ENCODE measurements at regions not wholly inside any gene's neighbourhood (a gene's known extent, or its start where the extent isn't known, plus 50 kb on each side); places are given as distances from the start of the nearest gene placed in this dataset.

- CTCF ChIA-PET, result no interaction called here
- no peaks in the 10 kb centered on the region for H3K27me3 ChIP-seq (ENCODE audit: insufficient read depth, low read length, poor library complexity, severe bottlenecking)
- no peak overlapping the region for H3K4me3 ChIP-seq (ENCODE audit: low read length)
- H3K4me1 ChIP-seq (ENCODE audit: insufficient read depth, low read length), result no peaks in the 10 kb centered on the region
- Mint-ChIP-seq H3K27me3 (peaks cover 4 to 14% of the 10 kb centered on the region in 2 donors), H3K4me1 (no peaks in the 10 kb centered on the region), H3K9me3 (peaks cover 0 to 6% (median 4%) of the 10 kb centered on the region in 5 donors), H3K4me3 (no peak overlapping the region), H3K36me3 (no peaks in the 10 kb centered on the region), H3K27ac (no peak overlapping the region)
- POLR2A ChIA-PET, result no interaction called here
- H3K36me3 ChIP-seq (ENCODE audit: insufficient read depth, low read length), result no peaks in the 10 kb centered on the region
- DNase-seq, result no peak
- H3K27ac ChIP-seq (ENCODE audit: low read depth, low read length), result no peak overlapping the region
- no peaks in the 10 kb centered on the region for H3K9me3 ChIP-seq (ENCODE audit: low read length)
Measured at GRCh38 chr3:72231439-72232196, 446.7 kb upstream of the PROK2 start.

- H3K36me3 ChIP-seq (ENCODE audit: insufficient read depth, low read length), result no peaks in the 10 kb centered on the region
- ChIA-PET POLR2A (no interaction called here), CTCF (no interaction called here)
- no peak overlapping the region for H3K27ac ChIP-seq (ENCODE audit: low read depth, low read length)
- no peaks in the 10 kb centered on the region for H3K4me1 ChIP-seq (ENCODE audit: insufficient read depth, low read length)
- peaks cover 3 to 10% (median 6%) of the 10 kb centered on the region in 5 donors for H3K9me3 Mint-ChIP-seq
- no peak overlapping the region for H3K27ac Mint-ChIP-seq
- DNase-seq, result no peak
- no peak overlapping the region for H3K4me3 Mint-ChIP-seq
- H3K27me3 ChIP-seq (ENCODE audit: insufficient read depth, low read length, poor library complexity, severe bottlenecking), result no peaks in the 10 kb centered on the region
- H3K4me3 ChIP-seq (ENCODE audit: low read length), result no peak overlapping the region
- H3K9me3 ChIP-seq (ENCODE audit: low read length), result peaks cover under 1% of the 10 kb centered on the region
- peaks cover 4 to 14% of the 10 kb centered on the region in 2 donors for H3K27me3 Mint-ChIP-seq
- no peaks in the 10 kb centered on the region for H3K36me3 Mint-ChIP-seq
- no peaks in the 10 kb centered on the region for H3K4me1 Mint-ChIP-seq
Measured at GRCh38 chr3:72230774-72231379, 445.9 kb upstream of the PROK2 start.

- H3K27ac ChIP-seq (ENCODE audit: low read depth, low read length), result no peak overlapping the region
- H3K4me3 ChIP-seq (ENCODE audit: low read length), result no peak overlapping the region
- no peak for DNase-seq
- Mint-ChIP-seq H3K27ac (no peak overlapping the region), H3K4me3 (no peak overlapping the region), H3K36me3 (no peaks in the 10 kb centered on the region), H3K4me1 (no peaks in the 10 kb centered on the region), H3K9me3 (peaks cover 12 to 19% (median 14%) of the 10 kb centered on the region in 5 donors), H3K27me3 (peaks cover 4 to 14% of the 10 kb centered on the region in 2 donors)
- CTCF ChIA-PET, result no interaction called here
- POLR2A ChIA-PET, result no interaction called here
- H3K9me3 ChIP-seq (ENCODE audit: low read length), result peaks cover 6% of the 10 kb centered on the region
- H3K27me3 ChIP-seq (ENCODE audit: insufficient read depth, low read length, poor library complexity, severe bottlenecking), result no peaks in the 10 kb centered on the region
- no peaks in the 10 kb centered on the region for H3K4me1 ChIP-seq (ENCODE audit: insufficient read depth, low read length)
- no peaks in the 10 kb centered on the region for H3K36me3 ChIP-seq (ENCODE audit: insufficient read depth, low read length)
Measured at GRCh38 chr3:72229952-72230351, 445.0 kb upstream of the PROK2 start.

- no peaks in the 10 kb centered on the region for H3K36me3 ChIP-seq (ENCODE audit: insufficient read depth, low read length)
- no peak for DNase-seq
- POLR2A ChIA-PET, result no interaction called here
- Mint-ChIP-seq H3K27me3 (peaks cover 4 to 14% of the 10 kb centered on the region in 2 donors), H3K9me3 (peaks cover 20 to 30% (median 23%) of the 10 kb centered on the region in 5 donors), H3K4me3 (no peak overlapping the region), H3K27ac (no peak overlapping the region), H3K4me1 (no peaks in the 10 kb centered on the region), H3K36me3 (no peaks in the 10 kb centered on the region)
- no peaks in the 10 kb centered on the region for H3K4me1 ChIP-seq (ENCODE audit: insufficient read depth, low read length)
- no peak overlapping the region for H3K27ac ChIP-seq (ENCODE audit: low read depth, low read length)
- CTCF ChIA-PET, result no interaction called here
- no peak overlapping the region for H3K4me3 ChIP-seq (ENCODE audit: low read length)
- no peaks in the 10 kb centered on the region for H3K27me3 ChIP-seq (ENCODE audit: insufficient read depth, low read length, poor library complexity, severe bottlenecking)
- peaks cover 6% of the 10 kb centered on the region for H3K9me3 ChIP-seq (ENCODE audit: low read length)
Measured at GRCh38 chr3:72227486-72228070, 442.6 kb upstream of the PROK2 start.

- no peak overlapping the region for H3K4me3 Mint-ChIP-seq
- no peak overlapping the region for H3K4me3 ChIP-seq (ENCODE audit: low read length)
- no peak overlapping the region for H3K27ac Mint-ChIP-seq
- H3K36me3 ChIP-seq (ENCODE audit: insufficient read depth, low read length), result no peaks in the 10 kb centered on the region
- H3K4me1 Mint-ChIP-seq, result no peaks in the 10 kb centered on the region
- H3K27me3 ChIP-seq (ENCODE audit: insufficient read depth, low read length, poor library complexity, severe bottlenecking), result no peaks in the 10 kb centered on the region
- POLR2A ChIA-PET, result no interaction called here
- H3K9me3 ChIP-seq (ENCODE audit: low read length), result peaks cover 6% of the 10 kb centered on the region
- peaks cover 2 to 4% of the 10 kb centered on the region in 2 donors for H3K27me3 Mint-ChIP-seq
- H3K27ac ChIP-seq (ENCODE audit: low read depth, low read length), result no peak overlapping the region
- DNase-seq, result no peak
- H3K4me1 ChIP-seq (ENCODE audit: insufficient read depth, low read length), result no peaks in the 10 kb centered on the region
- H3K36me3 Mint-ChIP-seq, result no peaks in the 10 kb centered on the region
- H3K9me3 Mint-ChIP-seq, result peaks cover 20 to 30% (median 23%) of the 10 kb centered on the region in 5 donors
- CTCF ChIA-PET, result no interaction called here
Measured at GRCh38 chr3:72224804-72225509, 440.0 kb upstream of the PROK2 start.

GRCh38 chr3:72223628-72224027 is 438.7 kb upstream of the PROK2 start:
- no peaks in the 10 kb centered on the region for H3K36me3 ChIP-seq (ENCODE audit: insufficient read depth, low read length)
- H3K27me3 ChIP-seq (ENCODE audit: insufficient read depth, low read length, poor library complexity, severe bottlenecking), result no peaks in the 10 kb centered on the region
- no peak overlapping the region for H3K27ac ChIP-seq (ENCODE audit: low read depth, low read length)
- H3K4me1 ChIP-seq (ENCODE audit: insufficient read depth, low read length), result no peaks in the 10 kb centered on the region
- CTCF ChIA-PET, result no interaction called here
- Mint-ChIP-seq H3K9me3 (peaks cover 19 to 30% (median 23%) of the 10 kb centered on the region in 5 donors), H3K27ac (no peak overlapping the region), H3K4me1 (no peaks in the 10 kb centered on the region), H3K36me3 (no peaks in the 10 kb centered on the region), H3K4me3 (no peak overlapping the region), H3K27me3 (peaks cover 2 to 5% of the 10 kb centered on the region in 2 donors)
- no peak for DNase-seq
- no peak overlapping the region for H3K4me3 ChIP-seq (ENCODE audit: low read length)
- POLR2A ChIA-PET, result no interaction called here
- H3K9me3 ChIP-seq (ENCODE audit: low read length), result peaks cover 6% of the 10 kb centered on the region

- Mint-ChIP-seq H3K27me3 (peaks cover 2 to 9% of the 10 kb centered on the region in 2 donors), H3K9me3 (peaks cover 19 to 30% (median 23%) of the 10 kb centered on the region in 5 donors), H3K36me3 (no peaks in the 10 kb centered on the region), H3K27ac (no peak overlapping the region), H3K4me1 (no peaks in the 10 kb centered on the region), H3K4me3 (no peak overlapping the region)
- Histone ChIP-seq H3K9me3 (ENCODE audit: low read length) (peaks cover 6% of the 10 kb centered on the region), H3K27me3 (ENCODE audit: insufficient read depth, low read length, poor library complexity, severe bottlenecking) (no peaks in the 10 kb centered on the region), H3K36me3 (ENCODE audit: insufficient read depth, low read length) (no peaks in the 10 kb centered on the region), H3K4me1 (ENCODE audit: insufficient read depth, low read length) (no peaks in the 10 kb centered on the region), H3K4me3 (ENCODE audit: low read length) (no peak overlapping the region), H3K27ac (ENCODE audit: low read depth, low read length) (no peak overlapping the region)
- no peak for DNase-seq
- ChIA-PET CTCF (no interaction called here), POLR2A (no interaction called here)
Measured at GRCh38 chr3:72223116-72223515, 438.2 kb upstream of the PROK2 start.

- no peak overlapping the region for H3K4me3 ChIP-seq (ENCODE audit: low read length)
- DNase-seq, result no peak
- Mint-ChIP-seq H3K27me3 (peaks cover 2 to 10% of the 10 kb centered on the region in 2 donors), H3K4me1 (no peaks in the 10 kb centered on the region), H3K27ac (no peak overlapping the region), H3K36me3 (no peaks in the 10 kb centered on the region), H3K9me3 (peaks cover 19 to 30% (median 21%) of the 10 kb centered on the region in 5 donors), H3K4me3 (no peak overlapping the region)
- no peaks in the 10 kb centered on the region for H3K4me1 ChIP-seq (ENCODE audit: insufficient read depth, low read length)
- ChIA-PET POLR2A (no interaction called here), CTCF (no interaction called here)
- no peaks in the 10 kb centered on the region for H3K27me3 ChIP-seq (ENCODE audit: insufficient read depth, low read length, poor library complexity, severe bottlenecking)
- no peaks in the 10 kb centered on the region for H3K36me3 ChIP-seq (ENCODE audit: insufficient read depth, low read length)
- H3K27ac ChIP-seq (ENCODE audit: low read depth, low read length), result no peak overlapping the region
- H3K9me3 ChIP-seq (ENCODE audit: low read length), result peaks cover 6% of the 10 kb centered on the region
Measured at GRCh38 chr3:72222410-72222809, 437.5 kb upstream of the PROK2 start.
